HCT116 (cell line): ENCODE measurements at regions not wholly inside any gene's neighbourhood (a gene's known extent, or its start where the extent isn't known, plus 50 kb on each side); places are given as distances from the start of the nearest gene placed in this dataset.

ENCODE experiments used
- ATAC-seq: fragments of 200-7000 bp; cut with Tn5 transposase; 2 replicates; pipeline ENCODE4 v1.9.1; 2020; ENCODE audit warnings: mild to moderate bottlenecking, moderate library complexity
- BruUV-seq: library from RNA; stranded (reverse); fragments of 400-500 nt; replicated peaks from 2 replicates; lab custom pipeline; 2021; lab: Mats Ljungman, UMichigan
- CTCF ChIA-PET: fragments of 300-600 bp; sonication (Branson Sonifier 250); formaldehyde crosslinking; loops from one replicate; lab custom pipeline; 2021; ENCODE audit warnings: antibody characterized with exemption; lab: Charles Lee
- POLR2A ChIA-PET: fragments of 300-600, 350-600 bp; sonication (Branson Sonifier 250); formaldehyde crosslinking; loops from one replicate; lab custom pipeline; 2021; ENCODE audit warnings: antibody characterized with exemption; lab: Charles Lee
- RAD21 ChIA-PET, 2 experiments: fragments of 300-600 bp; sonication (Branson Sonifier 250); formaldehyde crosslinking; loops; one replicate each; lab custom pipeline; 2023; ENCODE audit warnings: low total read pairs in 2 of 2; ENCODE audit not compliant: uncharacterized antibody in 2 of 2, unreplicated experiment in 2 of 2, low non-redundant PET in 1 of 2; lab: Charles Lee
- DNase-seq: peaks from one replicate; pipeline ENCODE4 v3.0.0-alpha.2; 2010; ENCODE audit warnings: low read depth, low spot score
- H2AFZ ChIP-seq: fragments of 200-600 bp; shearing (Covaris generic), sonication (generic); 2 replicates; pipeline ENCODE4 v1.6.1; 2017; ENCODE audit warnings: low read depth, mixed run types, mixed read lengths, antibody characterized with exemption, low read length; ENCODE audit not compliant: poor library complexity, severe bottlenecking
- H3K27ac ChIP-seq: 2 replicates; pipeline ENCODE4 v1.5.1; 2012; ENCODE audit warnings: low read depth, low read length
- H3K27me3 ChIP-seq: fragments of 200-600 bp; sonication (generic); 2 replicates; pipeline ENCODE4 v1.6.1; 2016; ENCODE audit warnings: mixed run types, low read length, mixed read lengths; ENCODE audit not compliant: insufficient read depth
- H3K36me3 ChIP-seq, 2 experiments: fragments of 200-500 bp in 1 of 2; fragments of 200-600 bp in 1 of 2; sonication (Bioruptor generic) in 1 of 2; sonication (generic) in 1 of 2; 2 replicates each; pipeline versions ENCODE4 v1.5.1 to v1.6.1; 2014 to 2016; ENCODE audit warnings: low read length in 2 of 2, inconsistent platforms in 1 of 2, mixed read lengths in 1 of 2, mixed run types in 1 of 2; ENCODE audit not compliant: insufficient read depth in 2 of 2, control insufficient read depth in 1 of 2
- H3K4me1 ChIP-seq, 2 experiments: fragments of 200-600 bp in 1 of 2; sonication (generic) in 1 of 2; 2 replicates each; pipeline versions ENCODE4 v1.5.1 to v1.6.1; 2012 to 2017; ENCODE audit warnings: low read length in 2 of 2, inconsistent platforms in 1 of 2, mild to moderate bottlenecking in 1 of 2, mixed read lengths in 1 of 2, mixed run types in 1 of 2, moderate library complexity in 1 of 2; ENCODE audit not compliant: insufficient read depth in 2 of 2, control insufficient read depth in 1 of 2
- H3K4me2 ChIP-seq: fragments of 200-600 bp; sonication (generic); 2 replicates; pipeline ENCODE4 v1.6.1; 2017; ENCODE audit warnings: mixed run types, low read length, mixed read lengths
- H3K4me3 ChIP-seq, 2 experiments: fragments of 200-600 bp in 1 of 2; sonication (generic) in 1 of 2; replicated peaks in 1 of 2; 2 replicates each; pipeline ENCODE4 v1.5.1; 2011 to 2016; ENCODE audit warnings: low read length in 2 of 2, control low read depth in 1 of 2, low read depth in 1 of 2, mild to moderate bottlenecking in 1 of 2, mixed read lengths in 1 of 2, mixed run types in 1 of 2
- H3K79me2 ChIP-seq: fragments of 200-600 bp; sonication (generic); 2 replicates; pipeline ENCODE4 v1.6.1; 2017; ENCODE audit warnings: mild to moderate bottlenecking, mixed run types, low read length, moderate library complexity, mixed read lengths; ENCODE audit not compliant: insufficient read depth
- H3K9ac ChIP-seq: fragments of 200-600 bp; sonication (generic); 2 replicates; pipeline ENCODE4 v1.6.1; 2016; ENCODE audit warnings: low read length, mixed read lengths
- H3K9me2 ChIP-seq: fragments of 200-600 bp; sonication (generic), shearing (Covaris generic); 2 replicates; pipeline ENCODE4 v1.6.1; 2017; ENCODE audit warnings: mixed run types, mild to moderate bottlenecking, moderate library complexity; ENCODE audit not compliant: insufficient read depth
- H3K9me3 ChIP-seq, 2 experiments: fragments of 200-500 bp in 1 of 2; fragments of 200-600 bp in 1 of 2; sonication (Bioruptor generic) in 1 of 2; sonication (generic) in 1 of 2; 2 replicates each; pipeline ENCODE4 v1.6.1; 2014 to 2017; ENCODE audit warnings: low read length in 2 of 2, mixed read lengths in 2 of 2, inconsistent platforms in 1 of 2, low read depth in 1 of 2, mild to moderate bottlenecking in 1 of 2, mixed run types in 1 of 2, moderate library complexity in 1 of 2; ENCODE audit not compliant: control insufficient read depth in 1 of 2, insufficient read depth in 1 of 2
- H4K20me1 ChIP-seq: fragments of 200-600 bp; sonication (generic), shearing (Covaris generic); 2 replicates; pipeline ENCODE4 v1.6.1; 2017; ENCODE audit warnings: mixed run types, mild to moderate bottlenecking, moderate library complexity; ENCODE audit not compliant: insufficient read depth
- CEBPB ChIP-seq: IDR thresholded peaks from 2 replicates; pipeline ENCODE4 v1.6.1; 2012; ENCODE audit warnings: low read depth
- ELF1 ChIP-seq: IDR thresholded peaks from 2 replicates; pipeline ENCODE4 v1.6.1; 2012; ENCODE audit warnings: low read depth, borderline replicate concordance
- EZH2 ChIP-seq: fragments of 200-600 bp; sonication (generic); IDR thresholded peaks from 2 replicates; pipeline ENCODE4 v1.6.1; 2017; ENCODE audit warnings: antibody characterized with exemption, mixed run types
- EZH2phosphoT487 ChIP-seq: fragments of 200-600 bp; IDR thresholded peaks from 2 replicates; pipeline ENCODE4 v1.6.1; 2018; ENCODE audit warnings: antibody characterized with exemption, borderline replicate concordance
- FOSL1 ChIP-seq: IDR thresholded peaks from 2 replicates; pipeline ENCODE4 v1.6.1; 2012; ENCODE audit warnings: low read depth
- JUND ChIP-seq: IDR thresholded peaks from 2 replicates; pipeline ENCODE4 v1.6.1; 2012
- POLR2A ChIP-seq: IDR thresholded peaks from 2 replicates; pipeline ENCODE4 v1.7.0; 2011; ENCODE audit warnings: borderline replicate concordance; ENCODE audit not compliant: insufficient read depth, insufficient read length; ENCODE audit errors: extremely low read depth
- POLR2AphosphoS5 ChIP-seq: IDR thresholded peaks from 2 replicates; pipeline ENCODE4 v1.6.1; 2011; ENCODE audit warnings: mild to moderate bottlenecking, low read depth, low read length, moderate library complexity
- RAD21 ChIP-seq: IDR thresholded peaks from 2 replicates; pipeline ENCODE4 v1.6.1; 2012; ENCODE audit warnings: low read depth, mild to moderate bottlenecking
- SRF ChIP-seq: IDR thresholded peaks from 2 replicates; pipeline ENCODE4 v1.6.1; 2012; ENCODE audit warnings: low read depth
- TCF7L2 ChIP-seq: IDR thresholded peaks from 2 replicates; pipeline ENCODE4 v1.7.0; 2011; ENCODE audit warnings: borderline replicate concordance, inconsistent platforms; ENCODE audit not compliant: insufficient read depth, insufficient read length; ENCODE audit errors: extremely low read depth
- YY1 ChIP-seq: IDR thresholded peaks from 2 replicates; pipeline ENCODE4 v1.6.1; 2011; ENCODE audit warnings: low read length, low read depth, moderate library complexity, mild to moderate bottlenecking; ENCODE audit not compliant: insufficient replicate concordance; ENCODE audit errors: extremely low read depth
- ZFX ChIP-seq: fragments of 450-650 bp; IDR thresholded peaks from 2 replicates; pipeline ENCODE4 v1.6.1; 2017
- ZNF274 ChIP-seq: fragments of 200-500 bp; sonication (Bioruptor generic); IDR thresholded peaks from 2 replicates; pipeline ENCODE4 v1.6.1; 2014; ENCODE audit warnings: mild to moderate bottlenecking, low read depth, low read length, inconsistent platforms
- intact Hi-C: fragments of 100-400 bp; cut with micrococcal nuclease; formaldehyde crosslinking; loops from 2 replicates; pipeline ENCODE4 v1.10.0; 2022
- TF ChIP-seq, protein P1 (sequence below): IDR thresholded peaks from 2 replicates; pipeline ENCODE4 v1.6.1; 2011; ENCODE audit warnings: mild to moderate bottlenecking, low read length, moderate library complexity; ENCODE audit not compliant: insufficient replicate concordance; ENCODE audit errors: extremely low read depth
- TF ChIP-seq, protein P2 (sequence below), 3 experiments: fragments of 200-600 bp in 1 of 3; sonication (generic) in 1 of 3; IDR thresholded peaks in 2 of 3; conservative IDR thresholded peaks in 1 of 3; 2 replicates each; pipeline ENCODE4 v1.5.1; 2012 to 2017; ENCODE audit warnings: low read depth in 2 of 3, low read length in 2 of 3, antibody characterized with exemption in 1 of 3, borderline replicate concordance in 1 of 3, control low read depth in 1 of 3, mild to moderate bottlenecking in 1 of 3, mixed read lengths in 1 of 3, mixed run types in 1 of 3, moderate library complexity in 1 of 3; ENCODE audit not compliant: insufficient read depth in 1 of 3
- TF ChIP-seq, protein P3 (sequence below): IDR thresholded peaks from 2 replicates; pipeline ENCODE4 v1.6.1; 2012

- intact Hi-C loops = no loop called here
- Histone ChIP-seq H3K9me3 (peaks cover 16 to 24% of the 10 kb centered on the region in 2 experiments; a peak in 2 of 4 replicates), H3K4me1 (no peaks in the 10 kb centered on the region), H3K4me3 (no peak overlapping the region), H3K4me2 (no peak overlapping the region), H3K27ac (no peak overlapping the region), H3K27me3 (no peaks in the 10 kb centered on the region), H3K9me2 (no peaks in the 10 kb centered on the region), H3K36me3 (no peaks in the 10 kb centered on the region), H2AFZ (no peak overlapping the region), H3K79me2 (no peaks in the 10 kb centered on the region), H3K9ac (no peak overlapping the region), H4K20me1 (no peaks in the 10 kb centered on the region)
- no TSS peak for BruUV-seq
- no peak for ATAC-seq
- ChIA-PET CTCF (no interaction called here), RAD21 (no interaction called here), POLR2A (no interaction called here)
- no peak for DNase-seq
- TF ChIP-seq TCF7L2 (no peak), RAD21 (no peak), YY1 (no peak), ZNF274 (no peak), ELF1 (no peak), POLR2AphosphoS5 (no peak), CEBPB (no peak), EZH2 (no peak), EZH2phosphoT487 (no peak), POLR2A (no peak), JUND (no peak), SRF (no peak), FOSL1 (no peak), ZFX (no peak)
- TF ChIP-seq, protein P1, sequence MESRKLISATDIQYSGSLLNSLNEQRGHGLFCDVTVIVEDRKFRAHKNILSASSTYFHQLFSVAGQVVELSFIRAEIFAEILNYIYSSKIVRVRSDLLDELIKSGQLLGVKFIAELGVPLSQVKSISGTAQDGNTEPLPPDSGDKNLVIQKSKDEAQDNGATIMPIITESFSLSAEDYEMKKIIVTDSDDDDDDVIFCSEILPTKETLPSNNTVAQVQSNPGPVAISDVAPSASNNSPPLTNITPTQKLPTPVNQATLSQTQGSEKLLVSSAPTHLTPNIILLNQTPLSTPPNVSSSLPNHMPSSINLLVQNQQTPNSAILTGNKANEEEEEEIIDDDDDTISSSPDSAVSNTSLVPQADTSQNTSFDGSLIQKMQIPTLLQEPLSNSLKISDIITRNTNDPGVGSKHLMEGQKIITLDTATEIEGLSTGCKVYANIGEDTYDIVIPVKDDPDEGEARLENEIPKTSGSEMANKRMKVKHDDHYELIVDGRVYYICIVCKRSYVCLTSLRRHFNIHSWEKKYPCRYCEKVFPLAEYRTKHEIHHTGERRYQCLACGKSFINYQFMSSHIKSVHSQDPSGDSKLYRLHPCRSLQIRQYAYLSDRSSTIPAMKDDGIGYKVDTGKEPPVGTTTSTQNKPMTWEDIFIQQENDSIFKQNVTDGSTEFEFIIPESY = no peak
- TF ChIP-seq, protein P2, sequence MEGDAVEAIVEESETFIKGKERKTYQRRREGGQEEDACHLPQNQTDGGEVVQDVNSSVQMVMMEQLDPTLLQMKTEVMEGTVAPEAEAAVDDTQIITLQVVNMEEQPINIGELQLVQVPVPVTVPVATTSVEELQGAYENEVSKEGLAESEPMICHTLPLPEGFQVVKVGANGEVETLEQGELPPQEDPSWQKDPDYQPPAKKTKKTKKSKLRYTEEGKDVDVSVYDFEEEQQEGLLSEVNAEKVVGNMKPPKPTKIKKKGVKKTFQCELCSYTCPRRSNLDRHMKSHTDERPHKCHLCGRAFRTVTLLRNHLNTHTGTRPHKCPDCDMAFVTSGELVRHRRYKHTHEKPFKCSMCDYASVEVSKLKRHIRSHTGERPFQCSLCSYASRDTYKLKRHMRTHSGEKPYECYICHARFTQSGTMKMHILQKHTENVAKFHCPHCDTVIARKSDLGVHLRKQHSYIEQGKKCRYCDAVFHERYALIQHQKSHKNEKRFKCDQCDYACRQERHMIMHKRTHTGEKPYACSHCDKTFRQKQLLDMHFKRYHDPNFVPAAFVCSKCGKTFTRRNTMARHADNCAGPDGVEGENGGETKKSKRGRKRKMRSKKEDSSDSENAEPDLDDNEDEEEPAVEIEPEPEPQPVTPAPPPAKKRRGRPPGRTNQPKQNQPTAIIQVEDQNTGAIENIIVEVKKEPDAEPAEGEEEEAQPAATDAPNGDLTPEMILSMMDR (IDR thresholded peaks at IDR 0.05 in 2 of 3, conservative IDR thresholded peaks at IDR 0.05 in 1 of 3; ENCODE audit: borderline replicate concordance in 1 of 3, insufficient read depth in 1 of 3, low read depth in 2 of 3, low read length in 2 of 3) = no peak
- TF ChIP-seq, protein P3, sequence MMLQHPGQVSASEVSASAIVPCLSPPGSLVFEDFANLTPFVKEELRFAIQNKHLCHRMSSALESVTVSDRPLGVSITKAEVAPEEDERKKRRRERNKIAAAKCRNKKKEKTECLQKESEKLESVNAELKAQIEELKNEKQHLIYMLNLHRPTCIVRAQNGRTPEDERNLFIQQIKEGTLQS = no peak
Measured at GRCh38 chr19:31517224-31518180, 168.3 kb upstream of the TSHZ3 start.
